K562 (cell line): ENCODE measurements at regions not wholly inside any gene's neighbourhood (a gene's known extent, or its start where the extent isn't known, plus 50 kb on each side); places are given as distances from the start of the nearest gene placed in this dataset.

Experiments used
- CBX2 ChIP-seq: fragments of 200-600 bp; sonication (generic); IDR thresholded peaks from one replicate; pipeline ENCODE4 v1.6.1; 2012; ENCODE audit warnings: mild to moderate bottlenecking, low read length, inconsistent platforms; ENCODE audit not compliant: insufficient read depth, poor library complexity, severe bottlenecking
- MXI1 ChIP-seq: IDR thresholded peaks from 2 replicates; pipeline ENCODE4 v1.6.1; 2011; ENCODE audit warnings: low read depth, mild to moderate bottlenecking, improper control_type of control experiment, low read length
- POLR2AphosphoS5 ChIP-seq: IDR thresholded peaks from 2 replicates; pipeline ENCODE4 v1.6.1; 2011; ENCODE audit warnings: mild to moderate bottlenecking, low read depth, low read length, moderate library complexity; ENCODE audit not compliant: control insufficient read depth, insufficient read depth
- RCOR1 ChIP-seq, 2 experiments: IDR thresholded peaks; 2 replicates each; pipeline ENCODE4 v1.6.1; 2012; ENCODE audit warnings: low read depth in 2 of 2, low read length in 2 of 2, borderline replicate concordance in 1 of 2, improper control_type of control experiment in 1 of 2
- SMARCC2 ChIP-seq: fragments of 450-650 bp; IDR thresholded peaks from 2 replicates; pipeline ENCODE4 v1.6.1; 2017; ENCODE audit warnings: antibody characterized with exemption, moderate library complexity, mild to moderate bottlenecking, low read depth
- SRF ChIP-seq, 2 experiments: fragments of 250-450, 450-650 bp in 1 of 2; sonication (Bioruptor Pico) in 1 of 2; sonication (generic) in 1 of 2; formaldehyde crosslinking; IDR thresholded peaks; 2 replicates each; pipeline versions ENCODE4 v1.5.0 to v1.5.1; 2020 to 2022; ENCODE audit warnings: mild to moderate bottlenecking in 1 of 2, missing genetic modification reagents in 1 of 2
- ZNF121 ChIP-seq: sonication (generic); formaldehyde crosslinking; conservative IDR thresholded peaks from 2 replicates; pipeline ENCODE4 v1.8.0; 2022; ENCODE audit warnings: missing genetic modification reagents
- ZNF217 ChIP-seq: sonication (generic); formaldehyde crosslinking; IDR thresholded peaks from 2 replicates; pipeline ENCODE4 v1.8.0; 2022; ENCODE audit warnings: mild to moderate bottlenecking, missing genetic modification reagents
- ZNF592 ChIP-seq: fragments of 450-650 bp; IDR thresholded peaks from 2 replicates; pipeline ENCODE4 v1.6.1; 2017; ENCODE audit warnings: antibody characterized with exemption, mild to moderate bottlenecking
- TF ChIP-seq, protein P1 (sequence below), 3 experiments: IDR thresholded peaks in 2 of 3; conservative IDR thresholded peaks in 1 of 3; 2 replicates each; pipeline ENCODE4 v1.5.1; 2011 to 2012; ENCODE audit warnings: low read length in 3 of 3, mild to moderate bottlenecking in 3 of 3, control low read depth in 2 of 3, improper control_type of control experiment in 1 of 3, inconsistent platforms in 1 of 3, low read depth in 1 of 3, mixed read lengths in 1 of 3, moderate library complexity in 1 of 3; ENCODE audit not compliant: insufficient read depth in 2 of 3
- TF ChIP-seq, protein P2 (sequence below): fragments of 450-650 bp; conservative IDR thresholded peaks from 2 replicates; pipeline ENCODE4 v1.6.1; 2016; ENCODE audit warnings: missing genetic modification characterization, low read depth, mild to moderate bottlenecking, control low read depth, missing compliant biosample characterization

DNA sequence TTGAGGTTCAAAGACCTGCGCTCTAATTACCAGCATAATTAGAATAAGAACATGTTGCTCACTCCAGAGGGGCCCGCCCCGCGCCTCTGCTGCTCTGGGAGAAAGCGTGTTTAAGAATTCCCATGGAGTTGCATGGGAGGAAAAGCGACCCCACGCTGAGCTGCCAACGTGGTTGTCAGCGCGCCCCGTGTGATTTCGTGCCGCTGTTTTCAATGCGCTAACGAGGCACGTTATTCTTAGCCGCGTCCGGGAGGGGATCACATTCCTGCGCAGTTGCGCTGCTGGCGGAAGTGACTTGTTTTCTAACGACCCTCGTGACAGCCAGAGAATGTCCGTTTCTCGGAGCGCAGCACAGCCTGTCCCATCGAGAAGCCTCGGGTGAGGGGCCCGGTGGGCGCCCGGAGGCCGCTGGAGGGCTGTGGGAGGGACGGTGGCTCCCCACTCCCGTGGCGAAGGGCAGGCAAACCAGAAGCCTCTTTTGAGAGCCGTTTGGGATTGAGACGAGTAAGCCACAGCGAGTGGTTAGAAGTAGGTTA, 173.8 kb upstream of the SOX1 start:
- TF ChIP-seq, protein P1, sequence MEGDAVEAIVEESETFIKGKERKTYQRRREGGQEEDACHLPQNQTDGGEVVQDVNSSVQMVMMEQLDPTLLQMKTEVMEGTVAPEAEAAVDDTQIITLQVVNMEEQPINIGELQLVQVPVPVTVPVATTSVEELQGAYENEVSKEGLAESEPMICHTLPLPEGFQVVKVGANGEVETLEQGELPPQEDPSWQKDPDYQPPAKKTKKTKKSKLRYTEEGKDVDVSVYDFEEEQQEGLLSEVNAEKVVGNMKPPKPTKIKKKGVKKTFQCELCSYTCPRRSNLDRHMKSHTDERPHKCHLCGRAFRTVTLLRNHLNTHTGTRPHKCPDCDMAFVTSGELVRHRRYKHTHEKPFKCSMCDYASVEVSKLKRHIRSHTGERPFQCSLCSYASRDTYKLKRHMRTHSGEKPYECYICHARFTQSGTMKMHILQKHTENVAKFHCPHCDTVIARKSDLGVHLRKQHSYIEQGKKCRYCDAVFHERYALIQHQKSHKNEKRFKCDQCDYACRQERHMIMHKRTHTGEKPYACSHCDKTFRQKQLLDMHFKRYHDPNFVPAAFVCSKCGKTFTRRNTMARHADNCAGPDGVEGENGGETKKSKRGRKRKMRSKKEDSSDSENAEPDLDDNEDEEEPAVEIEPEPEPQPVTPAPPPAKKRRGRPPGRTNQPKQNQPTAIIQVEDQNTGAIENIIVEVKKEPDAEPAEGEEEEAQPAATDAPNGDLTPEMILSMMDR (IDR thresholded peaks at IDR 0.05 in 2 of 3, conservative IDR thresholded peaks at IDR 0.05 in 1 of 3; ENCODE audit: insufficient read depth in 2 of 3, low read depth in 1 of 3, low read length in 3 of 3) = no peak
- TF ChIP-seq SRF (CRISPR knock-in tag; IDR thresholded peaks at IDR 0.05) (no peak), ZNF592 (no peak), ZNF217 (CRISPR knock-in tag) (no peak), RCOR1 (IDR thresholded peaks at IDR 0.05; ENCODE audit: borderline replicate concordance in 1 of 2, low read depth in 2 of 2, low read length in 2 of 2) (no peak), CBX2 (no peak), POLR2AphosphoS5 (no peak), SMARCC2 (no peak), MXI1 (no peak), ZNF121 (CRISPR knock-in tag) (no peak)
- TF ChIP-seq, protein P2, sequence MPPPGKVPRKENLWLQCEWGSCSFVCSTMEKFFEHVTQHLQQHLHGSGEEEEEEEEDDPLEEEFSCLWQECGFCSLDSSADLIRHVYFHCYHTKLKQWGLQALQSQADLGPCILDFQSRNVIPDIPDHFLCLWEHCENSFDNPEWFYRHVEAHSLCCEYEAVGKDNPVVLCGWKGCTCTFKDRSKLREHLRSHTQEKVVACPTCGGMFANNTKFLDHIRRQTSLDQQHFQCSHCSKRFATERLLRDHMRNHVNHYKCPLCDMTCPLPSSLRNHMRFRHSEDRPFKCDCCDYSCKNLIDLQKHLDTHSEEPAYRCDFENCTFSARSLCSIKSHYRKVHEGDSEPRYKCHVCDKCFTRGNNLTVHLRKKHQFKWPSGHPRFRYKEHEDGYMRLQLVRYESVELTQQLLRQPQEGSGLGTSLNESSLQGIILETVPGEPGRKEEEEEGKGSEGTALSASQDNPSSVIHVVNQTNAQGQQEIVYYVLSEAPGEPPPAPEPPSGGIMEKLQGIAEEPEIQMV (tag) = no peak
